Hematopoietic multipotent progenitor cell treated with erythropoietin and hydrocortisone succinate and interleukin-3 and kit ligand, for 15 days (in vitro differentiated cells): ENCODE measurements at regions not wholly inside any gene's neighbourhood (a gene's known extent, or its start where the extent isn't known, plus 50 kb on each side); places are given as distances from the start of the nearest gene placed in this dataset.

Source experiments
- DNase-seq: peaks from one replicate; pipeline ENCODE4 v3.0.0-alpha.2; 2015; ENCODE audit warnings: low spot score

- DNase-seq: no peak
Measured at GRCh38 chr2:204109681-204110080, 173.1 kb downstream of the ICOS start.

GRCh38 chr2:204110338-204110741, 173.8 kb downstream of the ICOS start:
- no peak for DNase-seq

GRCh38 chr2:204110751-204111516, 174.4 kb downstream of the ICOS start:
- DNase-seq: no peak

GRCh38 chr2:204112084-204112770, 175.7 kb downstream of the ICOS start:
- no peak for DNase-seq

- DNase-seq: no peak
Measured at GRCh38 chr2:204114295-204115136, 178.0 kb downstream of the ICOS start.

GRCh38 chr2:204115137-204116056, 178.8 kb downstream of the ICOS start:
- no peak for DNase-seq

GRCh38 chr2:204116159-204116792, 179.7 kb downstream of the ICOS start:
- DNase-seq: no peak

GRCh38 chr2:204122425-204122824, 185.9 kb downstream of the ICOS start:
- DNase-seq: no peak

- no peak for DNase-seq
Measured at GRCh38 chr2:204124140-204124750, 187.7 kb downstream of the ICOS start.

GRCh38 chr2:204126705-204127104, 190.1 kb downstream of the ICOS start:
- DNase-seq: no peak

GRCh38 chr2:204127238-204127637, 190.7 kb downstream of the ICOS start:
- DNase-seq: no peak

- no peak for DNase-seq
Measured at GRCh38 chr2:204129591-204130294, 193.2 kb downstream of the ICOS start.

GRCh38 chr2:204131621-204132020, 195.1 kb downstream of the ICOS start:
- no peak for DNase-seq

GRCh38 chr2:204133476-204133875, 196.9 kb downstream of the ICOS start:
- DNase-seq: no peak

GRCh38 chr2:204134421-204134820, 197.9 kb downstream of the ICOS start:
- no peak for DNase-seq

- no peak for DNase-seq
Measured at GRCh38 chr2:204135752-204136151, 199.2 kb downstream of the ICOS start.

GRCh38 chr2:204138206-204138605, 201.6 kb downstream of the ICOS start:
- no peak for DNase-seq

GRCh38 chr2:204140246-204140645, 203.7 kb downstream of the ICOS start:
- DNase-seq: no peak

GRCh38 chr2:204143216-204144014, 206.9 kb downstream of the ICOS start:
- DNase-seq: no peak
